ENCODE measurements at regions not wholly inside any gene's neighbourhood (a gene's known extent, or its start where the extent isn't known, plus 50 kb on each side); places are given as distances from the start of the nearest gene placed in this dataset.
"Not testable (repeated sequence)": the region's sequence is repeated elsewhere in the genome, so short reads cannot be mapped to it uniquely, and the experiment has no call there.

GRCh38 chr7:142564125-142564524 is 185.1 kb upstream of the PRSS1 start:
- TF ChIP-seq CTCF (IDR thresholded peaks at IDR 0.05 in 2 of 3, conservative IDR thresholded peaks at IDR 0.05 in 1 of 3; ENCODE audit: borderline replicate concordance in 1 of 3, insufficient read depth in 1 of 3, low read depth in 2 of 3, low read length in 2 of 3); ZBTB33 (IDR thresholded peaks at IDR 0.05; ENCODE audit: extremely low read depth, insufficient replicate concordance, low read length); POLR2AphosphoS5 (IDR thresholded peaks at IDR 0.05; ENCODE audit: low read depth, low read length); FOSL1 (IDR thresholded peaks at IDR 0.05; ENCODE audit: low read depth); RAD21 (IDR thresholded peaks at IDR 0.05; ENCODE audit: low read depth); ZNF274 (IDR thresholded peaks at IDR 0.05; ENCODE audit: low read depth, low read length); POLR2A (IDR thresholded peaks at IDR 0.05; ENCODE audit: borderline replicate concordance, extremely low read depth, insufficient read depth, insufficient read length); ELF1 (IDR thresholded peaks at IDR 0.05; ENCODE audit: borderline replicate concordance, low read depth): not testable (repeated sequence)

Measured in HCT116 (cell line).